OCI-LY7 (cell line): ENCODE measurements at regions not wholly inside any gene's neighbourhood (a gene's known extent, or its start where the extent isn't known, plus 50 kb on each side); places are given as distances from the start of the nearest gene placed in this dataset.

Experiments
- BruUV-seq: library from RNA; stranded (reverse); fragments of 400-500 nt; replicated peaks from 2 replicates; lab custom pipeline; 2021; lab: Mats Ljungman, UMichigan
- CTCF ChIA-PET: fragments of 300-600 bp; sonication (Branson Sonifier 250); formaldehyde crosslinking; loops from one replicate; lab custom pipeline; 2022; ENCODE audit warnings: antibody characterized with exemption; ENCODE audit not compliant: unreplicated experiment; lab: Charles Lee
- POLR2A ChIA-PET: fragments of 300-600 bp; sonication (Branson Sonifier 250); formaldehyde crosslinking; loops from one replicate; lab custom pipeline; 2022; ENCODE audit warnings: antibody characterized with exemption; lab: Charles Lee
- DNase-seq: peaks from one replicate; pipeline ENCODE4 v3.0.0-alpha.2; 2015; ENCODE audit warnings: low spot score
- H2AFZ ChIP-seq: fragments of 200-600 bp; sonication (generic), shearing (Covaris generic); 2 replicates; pipeline ENCODE4 v1.6.1; 2014; ENCODE audit warnings: mild to moderate bottlenecking, antibody characterized with exemption, low read length, moderate library complexity
- H3K27ac ChIP-seq: fragments of 200-600 bp; sonication (generic); 2 replicates; pipeline ENCODE4 v1.5.1; 2014; ENCODE audit warnings: mixed run types, low read depth, mild to moderate bottlenecking, moderate library complexity, low read length, inconsistent platforms; ENCODE audit not compliant: poor library complexity, severe bottlenecking
- H3K36me3 ChIP-seq: fragments of 200-600 bp; sonication (generic); 2 replicates; pipeline ENCODE4 v1.6.1; 2014; ENCODE audit warnings: mild to moderate bottlenecking, antibody characterized with exemption, low read length, moderate library complexity, mixed read lengths; ENCODE audit not compliant: insufficient read depth
- H3K4me1 ChIP-seq: fragments of 200-600 bp; sonication (generic); 2 replicates; pipeline ENCODE4 v1.5.1; 2014; ENCODE audit warnings: mild to moderate bottlenecking, low read length; ENCODE audit not compliant: insufficient read depth, poor library complexity, severe bottlenecking
- H3K4me2 ChIP-seq: fragments of 200-600 bp; sonication (generic); 2 replicates; pipeline ENCODE4 v1.6.1; 2014; ENCODE audit warnings: mild to moderate bottlenecking, low read length
- H3K4me3 ChIP-seq: fragments of 200-600 bp; sonication (generic); 2 replicates; pipeline ENCODE4 v1.5.1; 2014; ENCODE audit warnings: mild to moderate bottlenecking, low read depth, low read length; ENCODE audit not compliant: poor library complexity, severe bottlenecking
- H3K79me2 ChIP-seq: fragments of 200-600 bp; sonication (generic); 2 replicates; pipeline ENCODE4 v1.6.1; 2016; ENCODE audit warnings: low read depth, mild to moderate bottlenecking, low read length, moderate library complexity, mixed read lengths; ENCODE audit not compliant: insufficient read depth
- H3K9me2 ChIP-seq: fragments of 200-600 bp; sonication (generic); 2 replicates; pipeline ENCODE4 v1.6.1; 2016; ENCODE audit warnings: mild to moderate bottlenecking, low read length, mixed read lengths; ENCODE audit not compliant: insufficient read depth
- H3K9me3 ChIP-seq: fragments of 200-600 bp; sonication (generic); 2 replicates; pipeline ENCODE4 v1.6.1; 2014; ENCODE audit warnings: mild to moderate bottlenecking, mixed run types, low read length, mixed read lengths
- H4K20me1 ChIP-seq: fragments of 200-600 bp; sonication (generic); 2 replicates; pipeline ENCODE4 v1.6.1; 2014; ENCODE audit warnings: mild to moderate bottlenecking, antibody characterized with exemption, low read length, moderate library complexity, mixed read lengths; ENCODE audit not compliant: insufficient read depth
- EZH2phosphoT487 ChIP-seq: fragments of 200-600 bp; sonication (generic); IDR thresholded peaks from 2 replicates; pipeline ENCODE4 v1.6.1; 2018; ENCODE audit warnings: low read depth, borderline replicate concordance, mild to moderate bottlenecking, mixed run types, antibody characterized with exemption, low read length, moderate library complexity, mixed read lengths
- intact Hi-C: fragments of 100-400 bp; cut with micrococcal nuclease; formaldehyde crosslinking; loops from one replicate; pipeline ENCODE4 v1.10.0; 2022; ENCODE audit not compliant: unreplicated experiment
- TF ChIP-seq, protein P1 (sequence below): fragments of 200-600 bp; sonication (generic); conservative IDR thresholded peaks from 2 replicates; pipeline ENCODE4 v1.5.1; 2014; ENCODE audit warnings: mild to moderate bottlenecking, antibody characterized with exemption, low read length, moderate library complexity, mixed read lengths

- TF ChIP-seq, protein P1, sequence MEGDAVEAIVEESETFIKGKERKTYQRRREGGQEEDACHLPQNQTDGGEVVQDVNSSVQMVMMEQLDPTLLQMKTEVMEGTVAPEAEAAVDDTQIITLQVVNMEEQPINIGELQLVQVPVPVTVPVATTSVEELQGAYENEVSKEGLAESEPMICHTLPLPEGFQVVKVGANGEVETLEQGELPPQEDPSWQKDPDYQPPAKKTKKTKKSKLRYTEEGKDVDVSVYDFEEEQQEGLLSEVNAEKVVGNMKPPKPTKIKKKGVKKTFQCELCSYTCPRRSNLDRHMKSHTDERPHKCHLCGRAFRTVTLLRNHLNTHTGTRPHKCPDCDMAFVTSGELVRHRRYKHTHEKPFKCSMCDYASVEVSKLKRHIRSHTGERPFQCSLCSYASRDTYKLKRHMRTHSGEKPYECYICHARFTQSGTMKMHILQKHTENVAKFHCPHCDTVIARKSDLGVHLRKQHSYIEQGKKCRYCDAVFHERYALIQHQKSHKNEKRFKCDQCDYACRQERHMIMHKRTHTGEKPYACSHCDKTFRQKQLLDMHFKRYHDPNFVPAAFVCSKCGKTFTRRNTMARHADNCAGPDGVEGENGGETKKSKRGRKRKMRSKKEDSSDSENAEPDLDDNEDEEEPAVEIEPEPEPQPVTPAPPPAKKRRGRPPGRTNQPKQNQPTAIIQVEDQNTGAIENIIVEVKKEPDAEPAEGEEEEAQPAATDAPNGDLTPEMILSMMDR = no peak
- TF ChIP-seq EZH2phosphoT487 = no peak
- intact Hi-C loops = no loop called here
- Histone ChIP-seq H3K9me3 (no peaks in the 10 kb centered on the region), H4K20me1 (no peaks in the 10 kb centered on the region), H3K36me3 (no peaks in the 10 kb centered on the region), H3K4me2 (no peak overlapping the region), H2AFZ (no peak overlapping the region), H3K4me3 (no peak overlapping the region), H3K4me1 (no peaks in the 10 kb centered on the region), H3K27ac (no peak overlapping the region), H3K9me2 (no peaks in the 10 kb centered on the region), H3K79me2 (no peaks in the 10 kb centered on the region)
- BruUV-seq = no TSS peak
- POLR2A ChIA-PET = no interaction called here
- CTCF ChIA-PET = no interaction called here
- DNase-seq = no peak
Measured at GRCh38 chr18:49667462-49667861, 105.6 kb downstream of the LIPG start.

GRCh38 chr18:49666045-49666775 lies 104.4 kb downstream of the LIPG start:
- H3K36me3 ChIP-seq = no peaks in the 10 kb centered on the region
- intact Hi-C loops = no loop called here
- no peak overlapping the region for H2AFZ ChIP-seq
- ChIA-PET CTCF (no interaction called here), POLR2A (no interaction called here)
- no peak for DNase-seq
- H3K9me3 ChIP-seq = no peaks in the 10 kb centered on the region
- H3K79me2 ChIP-seq = no peaks in the 10 kb centered on the region
- H3K4me1 ChIP-seq = no peaks in the 10 kb centered on the region
- H4K20me1 ChIP-seq = no peaks in the 10 kb centered on the region
- no peak overlapping the region for H3K27ac ChIP-seq
- no peak for TF ChIP-seq EZH2phosphoT487
- TF ChIP-seq, protein P1 = no peak
- no TSS peak for BruUV-seq
- H3K4me2 ChIP-seq = no peak overlapping the region
- no peaks in the 10 kb centered on the region for H3K9me2 ChIP-seq
- H3K4me3 ChIP-seq = no peak overlapping the region
